ENCODE measurements at regions not wholly inside any gene's neighbourhood (a gene's known extent, or its start where the extent isn't known, plus 50 kb on each side); places are given as distances from the start of the nearest gene placed in this dataset.

- no peak for DNase-seq
Observed at GRCh38 chr17:13078591-13079385, 61.0 kb upstream of the ELAC2 start.

GRCh38 chr17:13076905-13077304, 59.1 kb upstream of the ELAC2 start:
- DNase-seq = no peak

- no peak for DNase-seq
Observed at GRCh38 chr17:13074026-13074425, 56.2 kb upstream of the ELAC2 start.

- no peak for DNase-seq
Observed at GRCh38 chr17:13073018-13073417, 55.2 kb upstream of the ELAC2 start.

- DNase-seq = no peak
Observed at GRCh38 chr17:13070732-13071131, 52.9 kb upstream of the ELAC2 start.

GRCh38 chr17:13067629-13068303, 49.9 kb upstream of the ELAC2 start:
- DNase-seq = no peak

All from suppressor macrophage (primary cell).